WI38 (cell line): ENCODE measurements at regions not wholly inside any gene's neighbourhood (a gene's known extent, or its start where the extent isn't known, plus 50 kb on each side); places are given as distances from the start of the nearest gene placed in this dataset.

Source experiments
- H3K4me3 ChIP-seq: 2 replicates; pipeline ENCODE4 v1.5.1; 2011; ENCODE audit warnings: low read depth, mild to moderate bottlenecking, control low read depth, low read length
- TF ChIP-seq, protein P1 (sequence below): IDR thresholded peaks from 2 replicates; pipeline ENCODE4 v1.5.1; 2012; ENCODE audit warnings: low read depth, mild to moderate bottlenecking, control low read depth, low read length

DNA sequence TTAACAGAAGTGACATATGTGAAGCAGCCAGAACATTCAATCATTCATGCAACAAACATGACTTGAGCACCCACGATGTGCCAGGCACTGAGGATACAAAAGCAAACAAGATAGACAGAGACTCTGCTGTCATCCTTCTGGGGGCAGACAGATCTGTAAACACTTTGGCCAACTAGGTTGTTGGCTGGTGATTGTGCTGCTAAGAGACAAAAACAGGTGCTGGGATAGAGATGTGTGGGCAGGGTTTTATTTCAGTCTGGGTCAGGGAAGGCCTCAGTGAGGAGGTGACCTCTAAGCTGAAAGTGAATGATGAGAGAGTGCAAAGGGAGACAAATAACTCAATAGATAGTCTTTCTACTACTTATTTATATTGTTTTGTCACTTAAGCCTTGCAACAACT, 147.0 kb upstream of the VEPH1 start:
- TF ChIP-seq, protein P1, sequence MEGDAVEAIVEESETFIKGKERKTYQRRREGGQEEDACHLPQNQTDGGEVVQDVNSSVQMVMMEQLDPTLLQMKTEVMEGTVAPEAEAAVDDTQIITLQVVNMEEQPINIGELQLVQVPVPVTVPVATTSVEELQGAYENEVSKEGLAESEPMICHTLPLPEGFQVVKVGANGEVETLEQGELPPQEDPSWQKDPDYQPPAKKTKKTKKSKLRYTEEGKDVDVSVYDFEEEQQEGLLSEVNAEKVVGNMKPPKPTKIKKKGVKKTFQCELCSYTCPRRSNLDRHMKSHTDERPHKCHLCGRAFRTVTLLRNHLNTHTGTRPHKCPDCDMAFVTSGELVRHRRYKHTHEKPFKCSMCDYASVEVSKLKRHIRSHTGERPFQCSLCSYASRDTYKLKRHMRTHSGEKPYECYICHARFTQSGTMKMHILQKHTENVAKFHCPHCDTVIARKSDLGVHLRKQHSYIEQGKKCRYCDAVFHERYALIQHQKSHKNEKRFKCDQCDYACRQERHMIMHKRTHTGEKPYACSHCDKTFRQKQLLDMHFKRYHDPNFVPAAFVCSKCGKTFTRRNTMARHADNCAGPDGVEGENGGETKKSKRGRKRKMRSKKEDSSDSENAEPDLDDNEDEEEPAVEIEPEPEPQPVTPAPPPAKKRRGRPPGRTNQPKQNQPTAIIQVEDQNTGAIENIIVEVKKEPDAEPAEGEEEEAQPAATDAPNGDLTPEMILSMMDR: no peak
- H3K4me3 ChIP-seq: no peak overlapping the region

DNA sequence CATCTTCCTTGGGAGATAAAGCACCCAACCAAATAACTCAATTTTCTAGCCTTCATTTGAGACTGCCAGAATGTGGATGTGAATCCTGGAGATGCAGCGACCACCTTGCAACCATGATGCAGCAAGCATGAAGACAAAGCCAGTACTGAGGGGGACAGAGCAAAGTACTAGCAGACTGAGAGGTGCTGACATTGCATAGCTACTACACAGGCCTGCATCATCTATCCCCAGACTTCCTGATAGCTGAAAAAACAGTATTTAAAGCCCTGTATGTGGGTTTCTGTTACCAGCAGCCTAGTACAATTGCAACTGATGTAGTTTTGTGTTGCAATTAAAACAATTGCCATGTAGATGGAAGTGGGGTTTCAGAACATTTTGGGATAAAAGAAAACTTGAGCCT, 146.3 kb upstream of the VEPH1 start:
- H3K4me3 ChIP-seq: no peak overlapping the region
- TF ChIP-seq, protein P1: no peak

DNA sequence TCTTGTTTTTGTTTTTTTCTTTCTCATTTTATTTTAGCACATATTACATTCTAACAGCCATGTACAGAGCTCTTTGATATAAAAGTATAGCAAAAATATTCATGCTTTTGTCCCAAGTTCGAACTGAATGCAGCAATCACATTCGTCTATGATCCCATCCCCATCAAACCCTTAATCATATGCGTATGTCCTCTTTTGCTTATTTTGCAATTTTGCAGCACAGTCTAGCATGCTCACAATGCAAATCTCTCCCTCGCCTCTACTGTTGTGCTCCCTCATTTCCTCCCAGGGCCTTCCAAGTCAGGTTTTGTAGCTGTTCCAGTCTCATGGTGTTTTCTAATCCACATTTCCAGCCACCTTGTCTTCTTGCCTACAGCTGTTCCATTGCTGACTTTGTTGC, 144.6 kb upstream of the VEPH1 start:
- no peak overlapping the region for H3K4me3 ChIP-seq
- TF ChIP-seq, protein P1: no peak

DNA sequence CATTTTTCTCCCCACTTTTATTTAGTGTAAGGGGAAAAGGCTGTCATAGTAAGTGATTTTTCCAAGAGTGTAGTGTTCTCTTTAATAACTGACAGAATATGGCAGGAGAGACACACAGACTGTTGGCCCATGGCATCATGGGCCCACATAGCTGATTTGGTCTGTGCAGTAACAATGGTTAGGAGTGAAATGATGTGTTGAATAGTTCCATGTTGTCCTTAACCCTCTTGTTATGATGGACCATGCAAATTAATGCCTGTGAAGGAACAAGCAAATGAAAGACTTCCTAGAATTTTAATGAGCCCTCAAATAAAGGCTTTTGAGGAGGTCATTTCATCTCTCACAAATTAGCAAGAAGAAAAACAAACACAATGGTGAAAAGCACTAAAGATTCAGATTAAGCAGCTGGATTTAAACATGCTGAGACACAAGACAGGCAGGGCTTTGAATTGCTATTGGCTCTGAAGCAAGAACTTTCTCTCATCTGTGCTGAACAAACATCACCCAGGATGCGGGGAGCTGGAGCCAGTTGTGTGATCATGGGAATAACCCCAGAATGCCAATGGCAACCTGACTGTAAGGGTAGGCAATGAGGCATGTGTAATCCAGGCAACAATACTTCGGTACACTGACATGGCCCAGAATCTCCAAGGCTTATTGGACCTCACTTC, 136.7 kb upstream of the VEPH1 start:
- TF ChIP-seq, protein P1: no peak
- H3K4me3 ChIP-seq: no peak overlapping the region

DNA sequence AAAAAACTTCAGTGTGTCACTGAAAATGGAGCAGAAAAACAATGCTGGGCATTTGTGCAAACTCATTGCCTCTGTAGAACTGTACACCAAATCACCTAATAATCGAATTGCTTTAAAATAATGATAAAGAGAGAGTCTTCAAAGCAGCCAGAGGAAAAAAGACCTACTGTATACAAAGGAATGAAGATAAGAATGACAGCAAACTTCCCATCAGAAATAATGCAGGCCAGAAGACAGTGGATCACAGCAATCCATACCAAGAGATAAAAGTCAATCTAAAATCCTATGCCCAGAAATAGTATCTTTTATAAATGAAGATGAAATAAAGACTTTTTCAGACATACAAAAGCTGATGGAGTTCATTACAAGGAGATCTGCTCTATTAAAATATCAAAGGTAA, 134.7 kb upstream of the VEPH1 start:
- TF ChIP-seq, protein P1: no peak
- H3K4me3 ChIP-seq: no peak overlapping the region

DNA sequence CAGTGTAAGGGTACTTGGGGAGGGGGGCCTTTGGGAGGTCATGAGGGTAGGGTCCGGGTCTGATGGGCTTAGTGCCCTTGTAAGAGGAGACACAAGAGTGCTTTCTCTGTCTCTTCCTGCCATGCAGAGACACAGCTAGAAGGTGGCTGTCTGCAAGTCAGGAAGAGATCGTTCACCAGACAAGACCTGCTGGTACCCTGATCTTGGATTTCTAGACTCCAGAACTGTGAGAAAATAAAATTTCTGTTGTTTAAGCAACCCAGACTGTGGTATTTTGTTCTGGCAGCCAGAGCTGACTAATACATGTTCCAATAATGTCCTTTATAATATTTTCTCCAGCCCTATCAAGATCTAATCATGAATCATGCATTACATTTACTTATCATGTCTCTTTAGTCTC, 130.0 kb upstream of the VEPH1 start:
- TF ChIP-seq, protein P1: no peak
- H3K4me3 ChIP-seq: no peak overlapping the region

DNA sequence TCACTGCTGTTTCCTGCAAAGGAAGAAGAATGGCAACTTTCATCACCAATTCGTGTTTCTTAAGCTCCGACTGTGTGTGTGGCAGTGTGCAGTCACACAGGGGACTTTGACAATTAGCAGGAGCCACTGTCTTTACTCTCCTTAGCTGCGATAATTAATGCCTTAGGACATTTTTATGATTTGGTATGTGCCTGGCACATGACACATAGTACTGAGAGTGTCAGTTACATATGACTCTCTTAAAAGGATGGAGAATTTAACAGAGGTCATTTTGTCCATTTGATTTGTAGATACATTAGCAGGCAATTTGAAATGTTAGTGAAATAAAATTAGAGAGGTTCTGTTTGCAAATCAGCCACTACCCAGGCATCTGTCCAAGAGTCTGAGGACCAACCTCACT, 128.9 kb upstream of the VEPH1 start:
- TF ChIP-seq, protein P1: no peak
- no peak overlapping the region for H3K4me3 ChIP-seq
